GM10266 (cell line): ENCODE measurements at regions not wholly inside any gene's neighbourhood (a gene's known extent, or its start where the extent isn't known, plus 50 kb on each side); places are given as distances from the start of the nearest gene placed in this dataset.

ENCODE experiments used
- DNase-seq: peaks from one replicate; pipeline ENCODE4 v3.0.0; 2012; ENCODE audit errors: extremely low spot score
- TF ChIP-seq, protein P1 (sequence below): IDR thresholded peaks from 2 replicates; pipeline ENCODE4 v1.5.1; 2012; ENCODE audit warnings: mild to moderate bottlenecking, low read depth; ENCODE audit not compliant: control insufficient read depth, insufficient read depth; ENCODE audit errors: missing control alignments

- no peak for DNase-seq
Measured at GRCh38 chr3:89656388-89656787, 549.0 kb downstream of the EPHA3 start.

GRCh38 chr3:89679686-89680085 lies 572.3 kb downstream of the EPHA3 start:
- TF ChIP-seq, protein P1, sequence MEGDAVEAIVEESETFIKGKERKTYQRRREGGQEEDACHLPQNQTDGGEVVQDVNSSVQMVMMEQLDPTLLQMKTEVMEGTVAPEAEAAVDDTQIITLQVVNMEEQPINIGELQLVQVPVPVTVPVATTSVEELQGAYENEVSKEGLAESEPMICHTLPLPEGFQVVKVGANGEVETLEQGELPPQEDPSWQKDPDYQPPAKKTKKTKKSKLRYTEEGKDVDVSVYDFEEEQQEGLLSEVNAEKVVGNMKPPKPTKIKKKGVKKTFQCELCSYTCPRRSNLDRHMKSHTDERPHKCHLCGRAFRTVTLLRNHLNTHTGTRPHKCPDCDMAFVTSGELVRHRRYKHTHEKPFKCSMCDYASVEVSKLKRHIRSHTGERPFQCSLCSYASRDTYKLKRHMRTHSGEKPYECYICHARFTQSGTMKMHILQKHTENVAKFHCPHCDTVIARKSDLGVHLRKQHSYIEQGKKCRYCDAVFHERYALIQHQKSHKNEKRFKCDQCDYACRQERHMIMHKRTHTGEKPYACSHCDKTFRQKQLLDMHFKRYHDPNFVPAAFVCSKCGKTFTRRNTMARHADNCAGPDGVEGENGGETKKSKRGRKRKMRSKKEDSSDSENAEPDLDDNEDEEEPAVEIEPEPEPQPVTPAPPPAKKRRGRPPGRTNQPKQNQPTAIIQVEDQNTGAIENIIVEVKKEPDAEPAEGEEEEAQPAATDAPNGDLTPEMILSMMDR: no peak
- DNase-seq: no peak

More at GRCh38 chr3:89656388-89656787, 549.0 kb downstream of the EPHA3 start:
- TF ChIP-seq, protein P1: no peak

- DNase-seq: no peak
- TF ChIP-seq, protein P1: no peak
Measured at GRCh38 chr3:89682556-89682955, 575.1 kb downstream of the EPHA3 start.

- TF ChIP-seq, protein P1: no peak
- DNase-seq: no peak
Measured at GRCh38 chr3:89685731-89686130, 578.3 kb downstream of the EPHA3 start.

DNA sequence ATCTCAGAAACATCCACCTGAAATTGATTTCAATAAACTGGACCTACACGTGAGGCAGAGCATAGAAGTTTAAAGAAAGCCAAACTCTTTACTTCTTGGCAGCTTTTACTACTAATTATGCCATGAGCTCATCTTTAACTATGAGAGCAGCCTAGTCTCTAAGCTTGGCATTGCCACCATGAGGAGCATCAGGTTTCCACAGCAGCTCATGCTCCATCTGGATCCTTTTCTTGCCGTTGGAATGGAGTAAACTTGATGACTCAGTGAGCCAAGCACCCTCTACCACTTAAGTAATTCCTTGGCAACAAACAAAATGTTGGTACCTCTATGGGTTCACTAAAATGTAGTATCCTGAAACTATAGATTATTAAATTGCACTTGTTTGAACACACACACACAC lies 583.2 kb downstream of the EPHA3 start:
- TF ChIP-seq, protein P1: no peak
- DNase-seq: no peak

- DNase-seq: no peak
- TF ChIP-seq, protein P1: no peak
Measured at GRCh38 chr3:89692601-89693000, 585.2 kb downstream of the EPHA3 start.

DNA sequence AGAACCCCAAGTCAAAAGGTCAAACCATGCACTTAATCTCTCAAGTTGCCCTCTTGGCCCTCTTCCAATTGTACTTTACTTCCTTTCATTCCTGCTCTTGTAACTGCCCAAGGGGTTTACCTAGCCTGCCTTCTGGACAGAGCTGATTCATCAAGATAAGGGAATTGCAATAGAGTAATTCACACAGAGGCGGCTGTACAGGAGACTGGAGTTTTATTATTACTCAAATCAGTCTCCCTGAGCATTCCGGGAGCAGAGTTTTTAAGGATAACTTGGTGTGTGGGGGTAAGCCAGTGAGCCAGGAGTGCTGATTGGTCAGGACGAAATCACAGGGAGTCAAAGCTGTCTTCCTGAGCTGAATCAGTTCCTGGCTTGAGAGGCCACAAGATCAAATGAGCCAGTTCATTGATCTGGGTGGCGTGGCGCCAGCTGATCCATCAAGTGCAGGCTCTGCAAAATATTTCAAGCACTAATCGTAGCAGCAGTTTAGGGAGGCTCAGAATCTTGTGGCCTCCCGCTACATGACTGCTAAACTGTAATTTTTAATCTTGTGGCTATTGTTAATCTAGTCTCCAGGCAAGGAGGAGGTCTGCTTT lies 590.0 kb downstream of the EPHA3 start:
- DNase-seq: no peak
- TF ChIP-seq, protein P1: no peak
